HUES48 (cell line): ENCODE measurements at regions not wholly inside any gene's neighbourhood (a gene's known extent, or its start where the extent isn't known, plus 50 kb on each side); places are given as distances from the start of the nearest gene placed in this dataset.

Experiments
- H3K27ac ChIP-seq: one replicate; pipeline ENCODE4 v1.7.0; 2013; ENCODE audit warnings: low read depth, low read length, inconsistent platforms
- H3K27me3 ChIP-seq: 2 replicates; pipeline ENCODE4 v1.6.1; 2013; ENCODE audit warnings: mild to moderate bottlenecking, low read length; ENCODE audit not compliant: control insufficient read depth, insufficient read depth
- H3K36me3 ChIP-seq: 2 replicates; pipeline ENCODE4 v1.6.1; 2013; ENCODE audit warnings: low read length; ENCODE audit not compliant: control insufficient read depth, insufficient read depth
- H3K4me1 ChIP-seq: 2 replicates; pipeline ENCODE4 v1.6.1; 2013; ENCODE audit warnings: mild to moderate bottlenecking, low read length; ENCODE audit not compliant: control insufficient read depth, insufficient read depth
- H3K4me3 ChIP-seq: 2 replicates; pipeline ENCODE4 v1.5.1; 2013; ENCODE audit warnings: mild to moderate bottlenecking, low read depth, low read length
- H3K9ac ChIP-seq: 2 replicates; pipeline ENCODE4 v1.6.1; 2013; ENCODE audit warnings: mild to moderate bottlenecking, low read depth, low read length, moderate library complexity
- H3K9me3 ChIP-seq: 2 replicates; pipeline ENCODE4 v1.6.1; 2013; ENCODE audit warnings: low read length; ENCODE audit not compliant: control insufficient read depth, insufficient read depth

- Histone ChIP-seq H3K9me3 (no peaks in the 10 kb centered on the region), H3K27ac (no peak overlapping the region), H3K36me3 (no peaks in the 10 kb centered on the region), H3K4me3 (no peak overlapping the region), H3K9ac (no peak overlapping the region), H3K4me1 (0 out of 2 replicates have a peak, but pooled peaks cover 7% of the 10 kb centered on the region), H3K27me3 (no peaks in the 10 kb centered on the region)
These were observed 135.1 kb upstream of the ELL2 start for GRCh38 chr5:96096724-96097123.

GRCh38 chr5:96094904-96095303 is 133.3 kb upstream of the ELL2 start:
- Histone ChIP-seq H3K27ac (no peak overlapping the region), H3K4me3 (no peak overlapping the region), H3K9ac (no peak overlapping the region), H3K36me3 (no peaks in the 10 kb centered on the region), H3K4me1 (peaks cover 11% of the 10 kb centered on the region), H3K27me3 (no peaks in the 10 kb centered on the region), H3K9me3 (no peaks in the 10 kb centered on the region)

- no peak overlapping the region for H3K27ac ChIP-seq
- no peaks in the 10 kb centered on the region for H3K36me3 ChIP-seq
- peaks cover 13% of the 10 kb centered on the region for H3K4me1 ChIP-seq
- no peak overlapping the region for H3K4me3 ChIP-seq
- H3K9me3 ChIP-seq = no peaks in the 10 kb centered on the region
- no peak overlapping the region for H3K9ac ChIP-seq
- no peaks in the 10 kb centered on the region for H3K27me3 ChIP-seq
These were observed 132.3 kb upstream of the ELL2 start for GRCh38 chr5:96093890-96094381.

GRCh38 chr5:96093340-96093739 is 131.7 kb upstream of the ELL2 start:
- H3K4me1 ChIP-seq = peaks cover 16% of the 10 kb centered on the region
- no peaks in the 10 kb centered on the region for H3K9me3 ChIP-seq
- H3K9ac ChIP-seq = no peak overlapping the region
- H3K27me3 ChIP-seq = no peaks in the 10 kb centered on the region
- H3K36me3 ChIP-seq = no peaks in the 10 kb centered on the region
- no peak overlapping the region for H3K27ac ChIP-seq
- H3K4me3 ChIP-seq = no peak overlapping the region

- H3K4me3 ChIP-seq = no peak overlapping the region
- H3K9ac ChIP-seq = no peak overlapping the region
- no peaks in the 10 kb centered on the region for H3K27me3 ChIP-seq
- peaks cover 26% of the 10 kb centered on the region for H3K4me1 ChIP-seq
- no peak overlapping the region for H3K27ac ChIP-seq
- no peaks in the 10 kb centered on the region for H3K9me3 ChIP-seq
- H3K36me3 ChIP-seq = no peaks in the 10 kb centered on the region
These were observed 130.2 kb upstream of the ELL2 start for GRCh38 chr5:96091874-96092273.

- Histone ChIP-seq H3K27me3 (no peaks in the 10 kb centered on the region), H3K9ac (no peak overlapping the region), H3K4me3 (no peak overlapping the region), H3K9me3 (no peaks in the 10 kb centered on the region), H3K4me1 (peaks cover 33% of the 10 kb centered on the region), H3K36me3 (no peaks in the 10 kb centered on the region), H3K27ac (no peak overlapping the region)
These were observed 128.6 kb upstream of the ELL2 start for GRCh38 chr5:96090215-96090614.

- Histone ChIP-seq H3K9me3 (no peaks in the 10 kb centered on the region), H3K27ac (no peak overlapping the region), H3K27me3 (no peaks in the 10 kb centered on the region), H3K4me1 (peaks cover 40% of the 10 kb centered on the region), H3K9ac (no peak overlapping the region), H3K36me3 (no peaks in the 10 kb centered on the region), H3K4me3 (no peak overlapping the region)
These were observed 127.3 kb upstream of the ELL2 start for GRCh38 chr5:96088706-96089498.

GRCh38 chr5:96087939-96088338 is 126.3 kb upstream of the ELL2 start:
- no peak overlapping the region for H3K4me3 ChIP-seq
- H3K4me1 ChIP-seq = peaks cover 47% of the 10 kb centered on the region
- H3K9ac ChIP-seq = no peak overlapping the region
- no peaks in the 10 kb centered on the region for H3K36me3 ChIP-seq
- no peaks in the 10 kb centered on the region for H3K27me3 ChIP-seq
- H3K9me3 ChIP-seq = no peaks in the 10 kb centered on the region
- H3K27ac ChIP-seq = no peak overlapping the region

GRCh38 chr5:96084874-96085506 is 123.3 kb upstream of the ELL2 start:
- Histone ChIP-seq H3K36me3 (no peaks in the 10 kb centered on the region), H3K4me1 (peaks cover 58% of the 10 kb centered on the region), H3K9ac (0 out of 2 replicates have a peak overlapping the region, but pooled peaks have one; percentile 12), H3K27me3 (no peaks in the 10 kb centered on the region), H3K9me3 (no peaks in the 10 kb centered on the region), H3K27ac (peak overlapping the region; percentile 87), H3K4me3 (no peak overlapping the region)

- Histone ChIP-seq H3K4me3 (peak overlapping the region; percentile 25), H3K36me3 (no peaks in the 10 kb centered on the region), H3K27ac (peak overlapping the region; percentile 87), H3K27me3 (no peaks in the 10 kb centered on the region), H3K9me3 (no peaks in the 10 kb centered on the region), H3K9ac (peak overlapping the region; percentile 16; the same call in 1 of the 2 replicates), H3K4me1 (peaks cover 53% of the 10 kb centered on the region)
These were observed 121.8 kb upstream of the ELL2 start for GRCh38 chr5:96083361-96083881.

- no peaks in the 10 kb centered on the region for H3K36me3 ChIP-seq
- H3K27ac ChIP-seq = no peak overlapping the region
These were observed 119.7 kb upstream of the ELL2 start for GRCh38 chr5:96081276-96081858.

More at GRCh38 chr5:96081276-96081858, 119.7 kb upstream of the ELL2 start:
- Histone ChIP-seq H3K4me3 (no peak overlapping the region), H3K27me3 (no peaks in the 10 kb centered on the region), H3K9ac (no peak overlapping the region), H3K9me3 (no peaks in the 10 kb centered on the region), H3K4me1 (peaks cover 42% of the 10 kb centered on the region)
